Right forelimb (tissue), 1 donor: ENCODE measurements at regions not wholly inside any gene's neighbourhood (a gene's known extent, or its start where the extent isn't known, plus 50 kb on each side); places are given as distances from the start of the nearest gene placed in this dataset.

Source experiments
- DNase-seq: peaks from one replicate; pipeline ENCODE4 v3.0.0-alpha.2; 2018

DNA sequence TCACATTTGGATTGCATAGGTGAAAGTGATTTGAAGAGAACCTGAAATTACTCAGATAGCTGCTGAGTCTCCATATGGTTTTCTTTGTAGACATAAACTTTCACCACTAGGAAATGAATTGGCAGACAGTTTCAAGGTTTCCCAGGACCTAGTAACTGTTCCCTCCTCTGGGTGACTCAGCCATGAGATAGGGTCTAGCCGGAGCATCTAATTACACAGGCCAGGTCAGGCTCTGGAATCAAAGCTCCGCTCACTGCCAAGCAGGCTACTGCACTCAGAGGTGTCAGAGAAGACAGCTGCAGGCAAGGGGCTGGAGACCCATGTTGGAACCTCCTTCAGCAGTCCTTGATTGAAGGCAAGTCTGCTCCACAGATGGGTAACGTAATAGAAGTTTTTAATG, 429.2 kb downstream of the TNS1 start:
- no peak for DNase-seq

DNA sequence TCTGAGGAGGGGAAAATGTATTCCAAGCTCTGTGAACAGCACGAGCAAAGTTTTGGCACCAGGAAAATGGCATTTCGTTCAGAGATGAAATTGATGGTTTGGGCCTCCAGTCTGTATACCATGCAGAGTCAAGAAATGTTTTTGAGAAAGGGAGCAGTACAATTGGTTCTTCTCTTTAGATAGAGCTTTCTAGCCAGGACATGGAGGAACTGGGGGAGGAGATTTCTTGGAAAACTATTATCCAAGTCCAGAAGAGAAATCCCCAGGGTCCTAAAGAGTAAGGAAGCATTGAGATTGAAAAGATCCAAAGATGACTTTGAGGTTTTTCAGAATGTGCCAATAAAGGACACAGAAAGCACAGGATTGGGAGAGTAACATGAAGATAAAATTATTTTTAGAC, 432.4 kb downstream of the TNS1 start:
- DNase-seq: no peak

DNA sequence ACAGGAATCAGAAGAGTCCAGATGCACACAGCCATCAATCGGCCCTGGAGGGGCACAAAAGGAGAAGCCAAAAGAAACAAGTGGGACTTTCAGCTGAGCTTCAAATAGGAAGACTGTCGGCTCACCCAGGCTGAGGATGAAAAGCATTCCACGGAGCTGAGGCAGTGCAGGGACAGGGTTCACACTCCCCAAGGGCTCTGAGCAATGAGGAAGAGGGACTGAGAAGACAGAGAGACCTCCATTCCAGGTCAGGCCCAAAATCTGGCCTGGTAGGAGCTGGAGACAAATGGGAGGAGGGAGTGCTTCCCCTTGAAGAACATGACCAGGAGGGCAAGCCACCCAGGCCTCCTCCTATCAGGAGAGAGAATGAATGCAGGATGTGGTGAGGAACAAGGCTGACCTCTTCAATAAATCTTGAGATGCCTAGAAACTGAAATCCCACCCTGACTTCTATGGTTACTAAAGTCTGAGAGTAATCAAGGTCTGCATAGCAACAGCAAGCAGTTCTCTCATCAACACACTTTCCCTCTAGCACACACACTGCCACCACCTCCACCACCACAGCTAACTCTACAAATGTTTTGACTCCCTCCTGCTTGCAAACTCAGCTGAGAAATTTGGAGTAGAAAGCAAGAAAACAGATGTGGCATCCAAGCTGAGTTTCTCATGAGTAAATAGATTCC, 434.4 kb downstream of the TNS1 start:
- no peak for DNase-seq

DNA sequence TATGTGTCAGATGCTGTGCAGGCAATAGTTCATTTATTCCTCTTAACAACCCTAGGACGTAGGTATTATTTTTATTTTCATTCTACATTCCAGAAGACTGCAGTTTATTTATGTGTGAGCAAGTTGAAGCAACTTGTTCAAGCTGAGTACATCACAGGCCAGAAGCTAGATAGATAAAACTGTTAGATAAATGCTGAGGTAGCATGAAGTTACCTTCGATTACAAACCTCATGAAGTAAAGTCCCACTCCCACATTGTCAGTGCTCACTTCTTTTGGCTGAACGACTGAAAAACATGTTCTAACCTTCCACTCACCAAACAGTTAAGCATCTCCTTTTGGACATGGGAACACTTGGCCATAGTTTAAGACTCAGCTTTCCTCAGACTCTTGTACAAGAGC, 439.2 kb downstream of the TNS1 start:
- DNase-seq: no peak

DNA sequence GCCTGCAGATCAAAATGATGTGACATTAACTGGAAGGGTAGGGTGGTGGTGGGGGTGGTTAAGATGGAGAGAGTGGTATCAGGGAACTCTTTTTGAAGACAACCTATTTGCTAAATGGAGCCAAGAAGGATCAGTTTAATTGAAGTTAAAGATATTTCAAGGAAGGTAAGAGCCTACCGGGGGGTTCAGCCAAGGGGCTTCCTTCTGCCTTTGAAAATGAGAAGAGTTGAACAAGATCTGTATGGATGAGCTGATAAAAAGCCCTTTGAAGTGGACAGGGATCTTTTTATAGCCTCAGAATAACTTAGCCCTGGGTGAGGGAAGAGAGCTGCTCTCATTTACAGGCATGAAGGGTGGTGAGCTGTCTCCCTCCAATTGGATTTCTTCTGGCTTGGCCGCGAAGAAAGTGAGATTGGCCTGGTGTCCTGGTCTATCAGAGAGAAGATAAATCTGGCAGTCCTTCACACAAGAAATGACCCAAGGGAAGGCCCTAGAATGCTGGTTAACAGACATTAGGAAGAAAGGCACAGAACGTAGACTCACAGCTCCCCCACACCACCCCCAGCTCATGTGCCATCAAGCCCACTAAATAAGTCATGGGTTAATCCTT, 439.8 kb downstream of the TNS1 start:
- DNase-seq: no peak

DNA sequence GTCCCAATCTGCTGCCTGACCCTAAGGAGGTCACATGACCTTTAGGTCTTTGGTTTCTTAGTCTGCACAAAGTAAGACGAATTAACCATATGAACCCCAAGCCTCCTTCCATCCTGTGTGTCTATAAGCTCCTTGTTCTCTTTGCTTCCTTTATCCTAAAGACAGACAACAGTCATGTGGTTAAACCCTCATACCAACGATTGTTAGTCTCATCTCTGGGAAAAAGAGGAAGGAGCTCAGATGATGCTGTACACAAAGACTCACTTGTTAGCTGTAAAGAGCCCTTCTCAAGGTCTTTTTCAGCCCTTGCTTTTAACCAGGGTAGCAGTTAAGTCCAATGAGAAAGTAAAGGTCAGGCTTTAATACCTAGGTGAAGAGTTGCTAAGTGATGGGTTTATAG, 443.7 kb downstream of the TNS1 start:
- no peak for DNase-seq

DNA sequence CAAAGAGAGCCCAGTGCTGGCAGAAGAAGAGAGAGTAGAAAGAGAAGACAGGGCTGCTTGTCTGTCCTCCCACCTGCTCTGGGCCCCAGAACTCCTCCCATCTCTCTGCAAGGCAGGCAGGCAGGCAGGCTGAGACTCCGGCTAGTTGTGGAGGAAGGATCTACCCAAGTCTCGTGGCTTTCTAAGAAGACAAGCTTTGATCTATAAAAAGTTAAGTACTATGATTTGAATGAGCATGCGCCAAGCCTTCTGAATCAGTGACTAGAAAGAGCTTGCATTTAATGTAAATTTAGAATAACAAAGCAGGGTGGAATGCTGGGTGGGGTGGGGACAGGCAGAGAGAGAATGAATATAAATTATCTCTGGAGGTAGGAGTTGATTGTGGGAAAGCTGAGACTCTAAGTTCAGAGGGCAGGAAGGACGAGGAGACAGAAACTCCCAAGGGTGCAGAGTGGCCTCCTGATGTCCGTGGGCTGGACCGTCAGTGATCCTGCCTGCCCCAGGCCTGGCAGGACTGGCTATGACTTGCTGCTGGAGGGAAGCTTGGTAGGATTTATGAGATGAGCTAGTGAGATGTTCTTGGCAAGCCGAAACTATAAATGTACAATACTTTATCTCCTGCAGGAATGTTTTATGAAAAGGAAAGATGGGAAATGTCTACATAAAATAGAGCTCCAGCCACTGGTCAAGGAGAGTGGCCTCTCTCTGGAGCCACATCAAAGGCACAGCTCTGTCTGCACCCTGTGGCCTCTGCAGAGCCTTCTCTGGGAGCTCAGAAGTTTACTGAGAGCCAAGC, 447.5 kb downstream of the TNS1 start:
- DNase-seq: no peak

DNA sequence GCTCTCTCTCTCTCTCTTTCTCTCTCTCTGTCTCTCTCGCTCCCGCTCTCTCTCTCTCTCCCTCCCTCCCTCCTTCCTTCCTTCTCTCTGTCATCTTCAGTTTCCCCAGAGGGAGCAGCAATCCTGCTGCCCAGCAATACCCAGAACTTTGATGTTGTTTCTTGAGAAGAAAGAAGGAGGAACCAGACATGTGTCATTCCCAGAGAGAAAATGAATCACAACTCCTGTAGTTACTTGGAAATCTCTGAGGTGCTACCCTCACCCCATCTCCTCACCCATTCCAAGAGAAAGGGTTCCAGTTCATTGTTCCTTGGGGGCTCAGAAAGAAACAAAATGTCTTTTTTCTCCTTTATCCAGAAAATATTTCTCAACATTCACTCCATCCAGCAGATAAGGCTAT, 449.1 kb downstream of the TNS1 start:
- no peak for DNase-seq

DNA sequence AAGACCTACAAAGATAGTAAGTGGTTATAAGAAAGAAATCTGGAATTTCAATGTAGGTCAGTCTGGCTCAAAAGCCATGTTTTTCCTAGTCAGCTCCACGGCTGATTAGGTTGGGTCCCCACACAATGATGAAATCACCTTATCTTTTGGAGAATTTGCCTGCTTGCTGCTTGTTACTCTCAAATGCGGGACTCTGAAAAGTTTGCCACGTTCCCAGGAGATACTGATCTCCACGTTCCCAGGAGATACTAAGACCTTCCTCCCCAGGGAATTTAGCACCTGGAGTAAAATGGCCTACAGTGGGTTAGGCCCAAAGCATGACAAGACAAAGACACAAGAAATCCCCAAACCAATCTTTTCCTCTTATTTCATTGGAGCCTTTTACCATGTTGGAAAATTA, 449.6 kb downstream of the TNS1 start:
- DNase-seq: no peak

DNA sequence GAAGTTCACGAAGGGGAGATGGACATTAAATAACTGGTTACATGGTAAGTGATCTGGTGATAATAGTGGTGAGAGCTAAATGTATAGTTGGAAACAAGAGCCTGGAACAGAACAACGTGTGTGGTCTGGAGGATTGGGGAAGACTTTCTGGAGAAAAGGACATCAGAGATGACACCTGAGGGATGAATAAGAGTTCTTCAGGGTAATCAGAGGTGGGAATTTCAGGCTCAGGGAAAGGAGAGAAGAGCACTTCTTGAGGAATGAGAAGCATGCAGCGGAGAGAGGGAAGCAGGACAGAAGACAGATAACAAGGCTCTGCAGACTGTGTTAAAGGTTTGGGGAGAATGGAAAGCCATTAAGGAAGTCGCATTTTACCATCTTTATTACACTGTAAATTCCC, 450.7 kb downstream of the TNS1 start:
- DNase-seq: no peak

DNA sequence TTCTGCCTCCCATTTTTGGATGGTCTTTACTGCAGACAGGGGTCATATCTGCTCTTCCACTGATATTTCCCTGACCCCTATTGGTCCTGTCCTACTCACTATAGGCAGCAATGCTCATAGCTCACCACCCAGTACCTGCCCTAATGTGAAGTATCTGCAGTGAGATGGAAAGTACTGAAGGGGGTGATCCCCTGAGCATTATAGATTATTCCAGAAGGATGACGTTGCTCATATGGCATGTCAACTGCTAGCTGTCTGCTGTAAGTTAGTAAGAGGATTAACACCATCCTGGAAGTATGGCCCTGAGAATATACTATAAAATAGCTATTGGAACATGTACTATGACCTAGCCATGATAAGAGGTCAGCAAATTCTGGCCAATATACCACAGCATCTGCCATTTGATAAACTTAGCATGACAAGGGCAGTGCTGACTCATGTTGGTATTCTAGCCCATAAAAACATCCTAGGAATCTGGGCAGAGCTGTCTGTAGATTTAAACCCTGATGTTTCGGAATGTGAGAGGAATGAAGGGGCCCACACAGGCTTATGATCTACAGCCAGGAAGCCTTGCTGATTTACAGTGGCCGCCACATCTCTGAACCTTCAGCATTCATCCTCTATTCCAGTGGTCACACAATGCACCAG, 451.4 kb downstream of the TNS1 start:
- no peak for DNase-seq

DNA sequence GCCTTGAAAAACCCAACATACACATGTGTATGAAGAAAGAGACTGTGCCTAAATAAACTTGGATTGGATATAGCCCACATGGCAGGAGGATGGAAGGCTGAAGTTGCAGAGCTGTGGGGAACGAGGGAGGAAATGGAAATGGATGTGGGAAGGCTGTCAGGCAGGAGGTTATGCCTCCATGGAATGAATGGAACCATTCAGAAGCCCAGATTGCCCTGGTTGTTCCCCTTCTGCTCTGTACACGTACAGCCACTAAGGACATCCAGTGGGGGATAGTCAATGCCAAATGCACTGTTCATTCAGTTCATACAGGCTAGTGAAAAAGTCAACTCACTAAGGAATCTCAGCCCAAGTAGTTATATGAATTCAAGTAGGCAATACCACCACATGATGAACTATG, 463.7 kb downstream of the TNS1 start:
- no peak for DNase-seq

DNA sequence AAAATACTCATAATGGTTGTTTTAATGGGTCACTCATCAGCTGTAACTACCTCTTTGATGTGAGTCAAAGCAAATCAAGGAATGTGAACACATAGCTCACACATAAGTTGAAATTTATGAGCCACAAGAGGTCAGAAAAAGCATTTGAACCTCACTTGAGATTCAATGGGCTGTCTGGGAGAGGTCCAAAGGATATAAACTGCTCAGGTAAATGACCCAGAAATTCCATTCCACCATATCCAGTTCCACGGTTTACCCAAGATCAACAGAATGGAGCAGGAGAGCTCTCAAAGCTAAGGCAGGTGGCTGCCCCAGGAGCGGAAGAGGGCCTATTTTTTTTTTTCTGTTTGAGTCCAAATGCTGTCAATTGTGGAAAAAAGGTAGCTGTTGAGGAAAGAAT, 464.1 kb downstream of the TNS1 start:
- no peak for DNase-seq

DNA sequence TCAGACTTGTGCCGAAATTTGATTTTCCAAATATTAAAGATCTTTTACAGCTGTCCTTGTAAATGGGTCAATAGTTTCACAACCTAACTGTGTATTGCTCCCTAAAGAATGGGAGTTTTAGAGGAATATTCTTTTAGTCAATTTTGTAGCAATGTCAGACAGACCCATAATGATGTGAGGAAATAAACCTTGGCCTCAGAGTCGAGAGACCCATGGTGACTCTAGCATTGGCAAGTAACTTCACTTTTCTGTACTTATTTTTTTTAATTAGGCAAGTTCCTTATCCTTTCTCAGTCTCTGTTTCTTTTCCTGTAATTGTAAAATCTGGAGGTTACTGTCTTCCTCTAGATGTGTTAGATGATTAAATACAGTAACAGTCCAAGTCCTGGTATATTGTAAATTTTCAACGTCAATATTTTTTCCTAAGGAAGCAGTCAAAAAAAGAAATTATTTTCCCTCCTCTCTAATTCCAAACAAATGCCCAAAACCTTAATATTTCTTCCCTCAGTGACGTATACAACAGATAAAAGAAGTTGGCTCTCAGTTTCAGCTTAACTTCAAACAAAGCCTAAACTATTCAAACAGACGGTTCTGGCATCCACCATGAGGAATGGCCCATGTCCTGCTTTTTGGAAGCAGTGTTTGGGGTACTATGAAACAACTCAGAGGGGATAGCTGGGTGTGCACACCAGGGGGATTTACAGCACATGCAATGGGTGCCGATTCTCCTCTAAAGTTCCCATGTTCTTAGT, 466.7 kb downstream of the TNS1 start:
- no peak for DNase-seq

DNA sequence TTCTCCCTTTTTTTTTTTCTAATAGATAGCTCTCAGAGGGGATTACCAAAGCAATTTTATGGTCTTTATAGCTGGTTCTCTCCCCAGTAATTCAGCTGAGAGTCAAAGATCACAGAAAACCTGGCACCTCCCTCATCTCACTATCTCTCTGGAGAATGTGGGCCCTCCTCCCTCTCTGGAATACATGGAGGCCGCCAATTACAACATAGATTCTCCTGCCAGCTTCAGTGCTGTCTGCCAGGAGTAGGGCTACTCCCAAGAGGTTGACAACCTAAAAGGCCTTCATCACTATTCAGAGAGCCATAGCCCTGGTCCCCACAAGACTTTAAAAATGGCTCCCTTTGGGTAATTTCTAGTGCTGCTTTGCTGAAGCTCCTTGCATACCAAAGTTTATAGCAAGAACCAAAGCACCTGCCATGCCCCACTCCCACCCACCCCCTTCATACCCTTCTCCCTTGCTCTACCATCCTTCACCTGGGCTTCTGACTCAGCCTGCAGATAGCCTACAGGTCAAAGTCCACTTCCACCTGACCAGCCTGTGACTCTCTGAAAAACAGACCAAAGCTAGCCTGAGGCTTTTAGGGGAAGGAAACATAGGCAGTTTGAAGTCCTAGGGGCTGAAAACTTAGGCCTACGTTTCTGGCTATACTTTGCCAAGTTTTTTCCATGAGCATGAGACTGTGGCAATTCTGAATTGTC, 472.3 kb downstream of the TNS1 start:
- no peak for DNase-seq

DNA sequence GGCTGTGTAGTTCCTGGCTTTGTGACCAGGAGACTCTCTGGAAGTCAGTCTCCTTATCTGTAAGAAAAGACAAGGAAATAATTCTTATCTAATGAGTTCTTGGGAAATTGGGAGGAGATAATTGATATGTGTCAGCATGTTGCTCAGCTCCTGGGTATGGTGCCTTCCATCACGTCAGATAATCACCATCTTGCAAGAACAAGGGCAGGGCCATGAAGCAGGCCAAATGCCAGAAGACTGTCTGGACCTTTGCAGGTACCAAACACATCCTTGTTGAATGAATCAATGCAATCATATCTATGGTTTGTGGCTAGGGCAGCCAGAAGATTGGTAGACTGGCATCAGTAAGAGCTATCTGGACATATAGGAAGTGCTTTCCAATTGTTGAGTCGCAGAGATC, 473.5 kb downstream of the TNS1 start:
- no peak for DNase-seq

DNA sequence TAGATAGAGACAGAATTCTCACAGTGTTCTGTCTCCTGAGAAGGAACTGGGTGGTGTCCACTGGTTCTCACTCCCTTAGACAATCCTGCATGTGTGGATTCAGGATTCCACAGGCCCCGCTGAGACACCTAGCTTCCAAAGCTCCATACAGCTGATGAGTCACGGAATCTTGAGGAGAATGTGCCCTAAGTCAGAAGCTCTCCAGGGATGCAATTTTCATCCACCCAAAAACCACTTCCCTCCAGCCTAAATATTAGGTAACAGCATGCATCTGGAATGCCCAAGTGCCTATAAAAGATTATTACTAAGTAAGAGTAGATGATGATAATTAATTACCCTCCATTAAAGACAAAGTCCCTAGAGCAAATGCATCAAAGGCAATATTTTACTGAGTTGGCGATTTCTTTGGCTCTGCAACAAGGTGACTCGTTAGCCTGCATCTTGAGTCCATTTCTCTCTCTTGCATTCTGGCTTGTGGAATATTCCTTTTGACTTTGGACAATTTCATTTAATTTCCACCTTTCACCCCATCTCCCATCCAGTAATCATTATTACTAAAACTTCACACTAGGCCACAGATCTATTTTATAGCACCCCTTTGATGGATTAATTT, 475.1 kb downstream of the TNS1 start:
- no peak for DNase-seq

DNA sequence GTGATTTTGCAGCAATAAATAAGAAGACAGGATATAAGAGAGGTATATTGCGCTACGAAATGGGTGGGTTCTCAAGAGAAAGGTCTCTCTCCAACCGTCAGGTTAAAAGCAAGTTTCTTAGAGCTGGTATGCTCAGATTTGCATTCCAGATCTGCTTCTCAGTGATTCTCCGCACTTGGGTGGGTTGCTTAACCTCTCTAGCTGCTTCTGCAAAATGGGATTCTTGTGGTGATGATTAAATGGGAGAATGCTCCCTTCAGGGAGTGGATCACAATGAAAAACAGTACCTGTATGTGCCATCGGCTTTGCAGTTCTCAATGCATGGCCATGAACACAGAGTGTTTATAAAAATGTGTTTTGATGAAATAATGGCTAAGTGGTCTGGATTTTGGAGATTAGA, 477.7 kb downstream of the TNS1 start:
- DNase-seq: no peak

DNA sequence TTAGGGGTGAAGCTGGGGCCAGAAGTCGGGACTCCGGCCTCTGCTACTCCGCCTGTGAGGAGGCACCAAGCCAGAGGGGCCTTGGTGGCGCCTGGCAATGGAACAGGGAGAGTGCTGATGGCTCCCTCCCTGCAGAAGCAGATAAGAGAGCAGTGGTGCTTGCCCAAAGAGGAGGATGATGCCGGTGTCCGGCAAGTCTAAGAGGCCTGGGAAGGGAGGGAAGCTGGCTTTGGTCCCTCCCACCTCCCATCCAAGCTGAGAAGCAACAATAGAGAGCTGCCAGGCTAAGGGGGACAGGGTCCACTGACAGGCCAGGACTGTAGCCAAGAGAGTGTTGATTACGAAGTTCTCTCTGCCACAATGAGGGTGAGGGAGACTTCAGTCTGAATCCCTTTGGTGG, 479.5 kb downstream of the TNS1 start:
- no peak for DNase-seq

DNA sequence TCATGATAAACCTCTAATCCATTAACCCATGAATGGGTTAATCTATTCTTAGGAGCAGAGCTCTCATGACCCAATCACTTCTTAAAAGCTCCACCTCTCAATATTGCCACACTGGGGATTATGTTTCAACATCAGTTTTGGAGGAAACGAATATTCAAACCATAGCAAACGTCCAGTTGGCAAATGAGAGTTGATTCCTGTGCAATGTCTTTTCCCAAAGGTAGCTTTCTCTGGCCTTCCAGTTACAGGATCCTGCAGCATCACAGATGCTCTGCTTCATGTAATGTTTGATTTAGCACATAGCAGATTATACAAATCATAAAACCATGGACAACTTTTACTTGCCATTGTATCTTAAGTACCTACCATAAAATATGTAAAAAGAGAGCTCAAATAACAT, 481.0 kb downstream of the TNS1 start:
- DNase-seq: no peak

DNA sequence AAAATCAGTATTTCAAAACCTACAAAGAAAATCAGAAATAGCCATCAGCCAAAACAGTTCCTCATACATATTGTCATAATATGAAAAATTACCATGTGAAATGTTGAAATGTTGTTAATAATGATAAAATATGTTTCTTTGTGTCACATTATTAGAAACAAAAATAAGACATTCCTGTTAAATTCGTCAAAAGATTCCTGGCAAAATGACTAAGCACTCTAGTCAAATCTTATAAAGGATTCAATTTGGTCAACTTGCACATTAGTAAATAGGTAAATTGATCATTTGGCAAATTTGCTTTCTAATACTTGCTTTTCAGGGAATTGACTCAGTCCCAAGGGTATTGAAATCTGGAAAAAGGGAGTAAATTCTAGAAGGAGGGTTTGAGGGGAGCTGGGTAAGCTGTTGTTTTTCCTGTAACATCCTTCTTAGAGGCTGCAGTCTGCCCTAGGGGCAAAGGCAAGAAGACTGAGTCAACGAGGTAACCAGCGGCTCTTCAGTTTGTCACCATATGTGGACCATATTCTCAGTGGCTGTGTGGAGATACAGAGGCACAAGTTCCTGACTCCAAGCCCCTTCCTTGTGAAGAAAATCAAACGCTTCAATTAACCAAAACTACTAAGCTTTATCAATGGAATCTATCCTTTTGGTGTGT, 482.3 kb downstream of the TNS1 start:
- DNase-seq: no peak
